ENCODE measurements at regions not wholly inside any gene's neighbourhood (a gene's known extent, or its start where the extent isn't known, plus 50 kb on each side); places are given as distances from the start of the nearest gene placed in this dataset.

GRCh38 chr14:106044515-106044914 lies 518.1 kb downstream of the TMEM121 start:
- TF ChIP-seq CTCF (IDR thresholded peaks at IDR 0.05), result no peak
- no peak for TF ChIP-seq POLR2A (IDR thresholded peaks at IDR 0.05)

All from testis (tissue), 2 donors.